A549 (cell line): ENCODE measurements at regions not wholly inside any gene's neighbourhood (a gene's known extent, or its start where the extent isn't known, plus 50 kb on each side); places are given as distances from the start of the nearest gene placed in this dataset.
A peak's percentile ranks its signal among the peaks of the same experiment; 100 is the strongest.

Source experiments
- ATAC-seq, 2 experiments: fragments of 200-7000 bp in 1 of 2; fragments of >200 bp in 1 of 2; cut with Nextera tagmentation in 1 of 2; cut with Tn5 transposase in 1 of 2; 3 replicates each; pipeline versions ENCODE4 v1.8.0 to v1.9.1; 2018 to 2020; ENCODE audit warnings: mild to moderate bottlenecking in 1 of 2, moderate library complexity in 1 of 2
- CTCF ChIA-PET: fragments of 300-600 bp; sonication (Branson Sonifier 250); formaldehyde crosslinking; extraction: SDS; loops from one replicate; lab custom pipeline; 2021; ENCODE audit warnings: antibody characterized with exemption, inconsistent platforms; lab: Yijun Ruan, JAX
- POLR2A ChIA-PET: fragments of 350-600 bp; formaldehyde crosslinking; extraction: SDS; loops from one replicate; lab custom pipeline; 2021; ENCODE audit warnings: antibody characterized with exemption, inconsistent platforms; lab: Yijun Ruan, JAX
- DNase-seq, 2 experiments: peaks; one replicate each; pipeline versions ENCODE4 v3.0.0 to v3.0.0-alpha.2; 2011 to 2016; ENCODE audit warnings: low read depth in 1 of 2, low spot score in 1 of 2
- FAIRE-seq: peaks from 2 replicates; lab custom pipeline; 2011; peaks lifted over from hg19 to GRCh38; lab: Jason Lieb, UNC
- H3K27ac ChIP-seq, 2 experiments: fragments of >200 bp; sonication (Bioruptor Twin); formaldehyde crosslinking; 3 replicates each; pipeline ENCODE4 v1.5.1; 2016 to 2017
- H3K4me1 ChIP-seq: fragments of >200 bp; sonication (Bioruptor Twin); formaldehyde crosslinking; 3 replicates; pipeline ENCODE4 v1.6.1; 2016
- H3K4me2 ChIP-seq: fragments of >200 bp; sonication (Bioruptor Twin); formaldehyde crosslinking; 3 replicates; pipeline ENCODE4 v1.6.1; 2016
- H3K4me3 ChIP-seq: fragments of >200 bp; sonication (Bioruptor Twin); formaldehyde crosslinking; 3 replicates; pipeline ENCODE4 v1.5.1; 2016
- H3K9me3 ChIP-seq: fragments of >200 bp; sonication (Bioruptor Twin); formaldehyde crosslinking; 3 replicates; pipeline ENCODE4 v1.6.1; 2016
- CBX2 ChIP-seq: fragments of 200-600 bp; sonication (generic); IDR thresholded peaks from 2 replicates; pipeline ENCODE4 v1.6.1; 2016; ENCODE audit warnings: low read depth, mild to moderate bottlenecking, borderline replicate concordance
- CEBPB ChIP-seq, 2 experiments: fragments of >200 bp in 1 of 2; sonication (Bioruptor Twin) in 1 of 2; formaldehyde crosslinking in 1 of 2; IDR thresholded peaks; 2 replicates each; pipeline ENCODE4 v1.6.1; 2012 to 2016
- GATA3 ChIP-seq: IDR thresholded peaks from 2 replicates; pipeline ENCODE4 v1.6.1; 2012; ENCODE audit warnings: borderline replicate concordance
- HDAC2 ChIP-seq: fragments of 200-600 bp; sonication (generic); IDR thresholded peaks from 2 replicates; pipeline ENCODE4 v1.6.1; 2016
- HOXA7 ChIP-seq: fragments of 250-450 bp; sonication (Bioruptor Pico); IDR thresholded peaks from 2 replicates; pipeline ENCODE4 v1.5.0; 2020; ENCODE audit warnings: mild to moderate bottlenecking, moderate library complexity
- NPAS2 ChIP-seq: fragments of 250-450 bp; sonication (Bioruptor Pico); IDR thresholded peaks from 2 replicates; pipeline ENCODE4 v1.8.0; 2022; ENCODE audit warnings: mild to moderate bottlenecking, moderate library complexity, borderline replicate concordance
- PHF8 ChIP-seq: fragments of 200-600 bp; sonication (generic); IDR thresholded peaks from 2 replicates; pipeline ENCODE4 v1.6.1; 2016; ENCODE audit warnings: low read depth, mild to moderate bottlenecking, antibody characterized with exemption, moderate library complexity, borderline replicate concordance
- POLR2A ChIP-seq: IDR thresholded peaks from 2 replicates; pipeline ENCODE4 v1.6.1; 2012; ENCODE audit warnings: mild to moderate bottlenecking, low read length
- ZC3H11A ChIP-seq: fragments of 450-650 bp; IDR thresholded peaks from 2 replicates; pipeline ENCODE4 v1.6.1; 2014; ENCODE audit warnings: antibody characterized with exemption, mild to moderate bottlenecking
- ZFP36 ChIP-seq: fragments of 450-650 bp; IDR thresholded peaks from 2 replicates; pipeline ENCODE4 v1.6.1; 2014; ENCODE audit warnings: borderline replicate concordance; ENCODE audit not compliant: partially characterized antibody
- WGBS: methylation state at CpG from one replicate; pipeline ENCODE4 v1.1.6; 2017; ENCODE audit errors: missing lambda C conversion rate; 5-methylcytosine and 5-hydroxymethylcytosine counted together
- TF ChIP-seq, protein P1 (sequence below): IDR thresholded peaks from 2 replicates; pipeline ENCODE4 v1.6.1; 2012
- TF ChIP-seq, protein P2 (sequence below): fragments of 250-450 bp; sonication (Bioruptor Pico); IDR thresholded peaks from 2 replicates; pipeline ENCODE4 v1.5.0; 2021; ENCODE audit warnings: mild to moderate bottlenecking, moderate library complexity, borderline replicate concordance
- TF ChIP-seq, protein P3 (sequence below): fragments of 200-600 bp; sonication (generic); IDR thresholded peaks from 2 replicates; pipeline ENCODE4 v1.6.1; 2016; ENCODE audit warnings: antibody characterized with exemption, mild to moderate bottlenecking, moderate library complexity
- TF ChIP-seq, protein P4 (sequence below): fragments of >200 bp; sonication (Bioruptor Twin); formaldehyde crosslinking; IDR thresholded peaks from 3 replicates; pipeline ENCODE4 v1.6.1; 2016
- TF ChIP-seq, protein P5 (sequence below): IDR thresholded peaks from 2 replicates; pipeline ENCODE4 v1.6.1; 2012; ENCODE audit warnings: low read depth, borderline replicate concordance
- TF ChIP-seq, protein P6 (sequence below): fragments of 150-350 bp; IDR thresholded peaks from 2 replicates; pipeline ENCODE4 v1.6.1; 2014; ENCODE audit warnings: low read depth, mild to moderate bottlenecking, low read length

DNA sequence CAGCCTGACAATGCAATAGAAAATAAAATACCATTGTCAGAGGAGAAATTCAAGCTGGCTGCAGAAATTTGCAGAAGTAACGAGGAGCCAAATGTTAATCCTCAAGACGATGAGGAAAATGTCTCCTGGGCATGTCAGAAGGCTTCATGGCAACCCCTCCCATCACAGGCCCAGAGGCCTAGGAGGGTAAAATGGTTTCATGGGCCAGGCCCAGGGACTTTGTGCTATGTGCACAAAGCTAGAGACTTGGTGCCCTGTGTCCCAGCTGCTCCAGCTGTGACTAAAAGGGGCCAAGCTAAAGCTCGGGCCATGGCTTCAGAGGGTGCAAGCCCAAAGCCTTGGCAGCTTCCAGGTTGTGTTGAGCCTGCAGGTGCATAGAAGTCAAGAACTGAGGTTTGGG lies 431.7 kb downstream of the LMO7 start:
- TF ChIP-seq HDAC2 (no peak), ZFP36 (peak; percentile 66)
- TF ChIP-seq, all 56 proteins: peak for 1
- no peak overlapping the region for H3K4me3 ChIP-seq
- H3K27ac ChIP-seq, result no peak overlapping the region
- H3K4me1 ChIP-seq, result no peaks in the 10 kb centered on the region
- ATAC-seq (no peak), FAIRE-seq (no peak), DNase-seq (no peak)
- POLR2A ChIA-PET, result no interaction called here
- no peaks in the 10 kb centered on the region for H3K9me3 ChIP-seq
- 4% methylated on average over 3 of the region's 3 CpGs for WGBS
- H3K4me2 ChIP-seq, result no peak overlapping the region
- CTCF ChIA-PET, result no interaction called here

DNA sequence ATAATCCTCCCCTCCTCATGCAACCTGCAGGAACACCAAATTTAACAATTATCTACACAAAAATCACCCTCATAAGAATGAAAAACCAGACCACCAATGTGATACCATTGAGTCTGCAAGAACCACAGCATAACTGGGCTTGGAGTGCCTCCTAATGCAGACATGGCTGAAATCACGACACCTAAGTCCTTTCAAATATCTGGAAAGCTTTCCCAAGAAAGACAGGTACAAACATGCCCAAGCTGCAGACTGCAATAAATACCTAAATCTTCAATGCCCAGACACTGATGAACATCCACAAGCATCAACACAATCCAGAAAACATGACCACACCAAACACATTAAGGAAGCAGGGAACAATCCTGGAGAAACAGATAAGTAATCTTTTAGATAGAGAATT lies 417.1 kb downstream of the LMO7 start:
- TF ChIP-seq NPAS2 (CRISPR knock-in tag) (no peak), HOXA7 (CRISPR knock-in tag) (no peak), POLR2A (no peak), GATA3 (no peak), CEBPB (IDR thresholded peaks at IDR 0.05) (no peak), ZC3H11A (no peak), PHF8 (no peak), CBX2 (no peak)
- TF ChIP-seq, protein P1, sequence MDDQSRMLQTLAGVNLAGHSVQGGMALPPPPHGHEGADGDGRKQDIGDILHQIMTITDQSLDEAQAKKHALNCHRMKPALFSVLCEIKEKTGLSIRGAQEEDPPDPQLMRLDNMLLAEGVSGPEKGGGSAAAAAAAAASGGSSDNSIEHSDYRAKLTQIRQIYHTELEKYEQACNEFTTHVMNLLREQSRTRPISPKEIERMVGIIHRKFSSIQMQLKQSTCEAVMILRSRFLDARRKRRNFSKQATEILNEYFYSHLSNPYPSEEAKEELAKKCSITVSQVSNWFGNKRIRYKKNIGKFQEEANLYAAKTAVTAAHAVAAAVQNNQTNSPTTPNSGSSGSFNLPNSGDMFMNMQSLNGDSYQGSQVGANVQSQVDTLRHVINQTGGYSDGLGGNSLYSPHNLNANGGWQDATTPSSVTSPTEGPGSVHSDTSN, result no peak
- TF ChIP-seq, protein P2, sequence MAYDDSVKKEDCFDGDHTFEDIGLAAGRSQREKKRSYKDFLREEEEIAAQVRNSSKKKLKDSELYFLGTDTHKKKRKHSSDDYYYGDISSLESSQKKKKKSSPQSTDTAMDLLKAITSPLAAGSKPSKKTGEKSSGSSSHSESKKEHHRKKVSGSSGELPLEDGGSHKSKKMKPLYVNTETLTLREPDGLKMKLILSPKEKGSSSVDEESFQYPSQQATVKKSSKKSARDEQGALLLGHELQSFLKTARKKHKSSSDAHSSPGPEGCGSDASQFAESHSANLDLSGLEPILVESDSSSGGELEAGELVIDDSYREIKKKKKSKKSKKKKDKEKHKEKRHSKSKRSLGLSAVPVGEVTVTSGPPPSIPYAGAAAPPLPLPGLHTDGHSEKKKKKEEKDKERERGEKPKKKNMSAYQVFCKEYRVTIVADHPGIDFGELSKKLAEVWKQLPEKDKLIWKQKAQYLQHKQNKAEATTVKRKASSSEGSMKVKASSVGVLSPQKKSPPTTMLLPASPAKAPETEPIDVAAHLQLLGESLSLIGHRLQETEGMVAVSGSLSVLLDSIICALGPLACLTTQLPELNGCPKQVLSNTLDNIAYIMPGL (CRISPR knock-in tag), result no peak
- TF ChIP-seq, protein P3, sequence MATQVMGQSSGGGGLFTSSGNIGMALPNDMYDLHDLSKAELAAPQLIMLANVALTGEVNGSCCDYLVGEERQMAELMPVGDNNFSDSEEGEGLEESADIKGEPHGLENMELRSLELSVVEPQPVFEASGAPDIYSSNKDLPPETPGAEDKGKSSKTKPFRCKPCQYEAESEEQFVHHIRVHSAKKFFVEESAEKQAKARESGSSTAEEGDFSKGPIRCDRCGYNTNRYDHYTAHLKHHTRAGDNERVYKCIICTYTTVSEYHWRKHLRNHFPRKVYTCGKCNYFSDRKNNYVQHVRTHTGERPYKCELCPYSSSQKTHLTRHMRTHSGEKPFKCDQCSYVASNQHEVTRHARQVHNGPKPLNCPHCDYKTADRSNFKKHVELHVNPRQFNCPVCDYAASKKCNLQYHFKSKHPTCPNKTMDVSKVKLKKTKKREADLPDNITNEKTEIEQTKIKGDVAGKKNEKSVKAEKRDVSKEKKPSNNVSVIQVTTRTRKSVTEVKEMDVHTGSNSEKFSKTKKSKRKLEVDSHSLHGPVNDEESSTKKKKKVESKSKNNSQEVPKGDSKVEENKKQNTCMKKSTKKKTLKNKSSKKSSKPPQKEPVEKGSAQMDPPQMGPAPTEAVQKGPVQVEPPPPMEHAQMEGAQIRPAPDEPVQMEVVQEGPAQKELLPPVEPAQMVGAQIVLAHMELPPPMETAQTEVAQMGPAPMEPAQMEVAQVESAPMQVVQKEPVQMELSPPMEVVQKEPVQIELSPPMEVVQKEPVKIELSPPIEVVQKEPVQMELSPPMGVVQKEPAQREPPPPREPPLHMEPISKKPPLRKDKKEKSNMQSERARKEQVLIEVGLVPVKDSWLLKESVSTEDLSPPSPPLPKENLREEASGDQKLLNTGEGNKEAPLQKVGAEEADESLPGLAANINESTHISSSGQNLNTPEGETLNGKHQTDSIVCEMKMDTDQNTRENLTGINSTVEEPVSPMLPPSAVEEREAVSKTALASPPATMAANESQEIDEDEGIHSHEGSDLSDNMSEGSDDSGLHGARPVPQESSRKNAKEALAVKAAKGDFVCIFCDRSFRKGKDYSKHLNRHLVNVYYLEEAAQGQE, result no peak
- TF ChIP-seq, protein P4, sequence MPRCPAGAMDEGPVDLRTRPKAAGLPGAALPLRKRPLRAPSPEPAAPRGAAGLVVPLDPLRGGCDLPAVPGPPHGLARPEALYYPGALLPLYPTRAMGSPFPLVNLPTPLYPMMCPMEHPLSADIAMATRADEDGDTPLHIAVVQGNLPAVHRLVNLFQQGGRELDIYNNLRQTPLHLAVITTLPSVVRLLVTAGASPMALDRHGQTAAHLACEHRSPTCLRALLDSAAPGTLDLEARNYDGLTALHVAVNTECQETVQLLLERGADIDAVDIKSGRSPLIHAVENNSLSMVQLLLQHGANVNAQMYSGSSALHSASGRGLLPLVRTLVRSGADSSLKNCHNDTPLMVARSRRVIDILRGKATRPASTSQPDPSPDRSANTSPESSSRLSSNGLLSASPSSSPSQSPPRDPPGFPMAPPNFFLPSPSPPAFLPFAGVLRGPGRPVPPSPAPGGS, result no peak
- TF ChIP-seq, protein P5, sequence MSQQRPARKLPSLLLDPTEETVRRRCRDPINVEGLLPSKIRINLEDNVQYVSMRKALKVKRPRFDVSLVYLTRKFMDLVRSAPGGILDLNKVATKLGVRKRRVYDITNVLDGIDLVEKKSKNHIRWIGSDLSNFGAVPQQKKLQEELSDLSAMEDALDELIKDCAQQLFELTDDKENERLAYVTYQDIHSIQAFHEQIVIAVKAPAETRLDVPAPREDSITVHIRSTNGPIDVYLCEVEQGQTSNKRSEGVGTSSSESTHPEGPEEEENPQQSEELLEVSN, result no peak
- TF ChIP-seq, protein P6, sequence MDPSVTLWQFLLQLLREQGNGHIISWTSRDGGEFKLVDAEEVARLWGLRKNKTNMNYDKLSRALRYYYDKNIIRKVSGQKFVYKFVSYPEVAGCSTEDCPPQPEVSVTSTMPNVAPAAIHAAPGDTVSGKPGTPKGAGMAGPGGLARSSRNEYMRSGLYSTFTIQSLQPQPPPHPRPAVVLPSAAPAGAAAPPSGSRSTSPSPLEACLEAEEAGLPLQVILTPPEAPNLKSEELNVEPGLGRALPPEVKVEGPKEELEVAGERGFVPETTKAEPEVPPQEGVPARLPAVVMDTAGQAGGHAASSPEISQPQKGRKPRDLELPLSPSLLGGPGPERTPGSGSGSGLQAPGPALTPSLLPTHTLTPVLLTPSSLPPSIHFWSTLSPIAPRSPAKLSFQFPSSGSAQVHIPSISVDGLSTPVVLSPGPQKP, result no peak
- ChIA-PET CTCF (no interaction called here), POLR2A (no interaction called here)
- no peak overlapping the region for H3K4me3 ChIP-seq
- WGBS, result 64% methylated on average over 1 of the region's 1 CpG
- no peak for FAIRE-seq
- no peaks in the 10 kb centered on the region for H3K4me1 ChIP-seq
- ATAC-seq, result no peak
- no peaks in the 10 kb centered on the region for H3K9me3 ChIP-seq
- H3K27ac ChIP-seq, result no peak overlapping the region
- no peak overlapping the region for H3K4me2 ChIP-seq
- no peak for DNase-seq
